ENCODE measurements at regions not wholly inside any gene's neighbourhood (a gene's known extent, or its start where the extent isn't known, plus 50 kb on each side); places are given as distances from the start of the nearest gene placed in this dataset.
"Not testable (repeated sequence)": the region's sequence is repeated elsewhere in the genome, so short reads cannot be mapped to it uniquely, and the experiment has no call there.

GRCh38 chr2:87622720-87623119 lies 125.2 kb upstream of the PLGLB2 start:
- FAIRE-seq, result not testable (repeated sequence)

GRCh38 chr2:87629491-87630458 lies 118.1 kb upstream of the PLGLB2 start:
- not testable (repeated sequence) for FAIRE-seq

- FAIRE-seq, result not testable (repeated sequence)
Measured at GRCh38 chr2:87630892-87631291, 117.0 kb upstream of the PLGLB2 start.

- not testable (repeated sequence) for FAIRE-seq
Measured at GRCh38 chr2:87631402-87631801, 116.5 kb upstream of the PLGLB2 start.

GRCh38 chr2:87633287-87633963 lies 114.5 kb upstream of the PLGLB2 start:
- not testable (repeated sequence) for FAIRE-seq

- FAIRE-seq, result not testable (repeated sequence)
Measured at GRCh38 chr2:87634106-87634505, 113.8 kb upstream of the PLGLB2 start.

GRCh38 chr2:87634971-87635650 lies 112.8 kb upstream of the PLGLB2 start:
- not testable (repeated sequence) for FAIRE-seq

GRCh38 chr2:87636246-87636645 lies 111.6 kb upstream of the PLGLB2 start:
- FAIRE-seq, result not testable (repeated sequence)

- FAIRE-seq, result not testable (repeated sequence)
Measured at GRCh38 chr2:87636735-87637134, 111.2 kb upstream of the PLGLB2 start.

- not testable (repeated sequence) for FAIRE-seq
Measured at GRCh38 chr2:87637249-87637990, 110.5 kb upstream of the PLGLB2 start.

GRCh38 chr2:87638114-87638807 lies 109.6 kb upstream of the PLGLB2 start:
- not testable (repeated sequence) for FAIRE-seq

GRCh38 chr2:87638872-87639271 lies 109.0 kb upstream of the PLGLB2 start:
- not testable (repeated sequence) for FAIRE-seq

- not testable (repeated sequence) for FAIRE-seq
Measured at GRCh38 chr2:87639801-87640440, 108.0 kb upstream of the PLGLB2 start.

GRCh38 chr2:87640961-87641563 lies 106.8 kb upstream of the PLGLB2 start:
- not testable (repeated sequence) for FAIRE-seq

- not testable (repeated sequence) for FAIRE-seq
Measured at GRCh38 chr2:87643165-87643564, 104.7 kb upstream of the PLGLB2 start.

GRCh38 chr2:87647737-87648498 lies 100.0 kb upstream of the PLGLB2 start:
- not testable (repeated sequence) for FAIRE-seq

- not testable (repeated sequence) for FAIRE-seq
Measured at GRCh38 chr2:87648815-87649214, 99.1 kb upstream of the PLGLB2 start.

- FAIRE-seq, result not testable (repeated sequence)
Measured at GRCh38 chr2:87649871-87650270, 98.0 kb upstream of the PLGLB2 start.

- not testable (repeated sequence) for FAIRE-seq
Measured at GRCh38 chr2:87650837-87651236, 97.0 kb upstream of the PLGLB2 start.

GRCh38 chr2:87651589-87651988 lies 96.3 kb upstream of the PLGLB2 start:
- not testable (repeated sequence) for FAIRE-seq

Data from colon (tissue), 2 donors.